Suppressor macrophage treated with lipopolysaccharide for 1 hour (primary cell): ENCODE measurements at regions not wholly inside any gene's neighbourhood (a gene's known extent, or its start where the extent isn't known, plus 50 kb on each side); places are given as distances from the start of the nearest gene placed in this dataset.
"Not testable (repeated sequence)": the region's sequence is repeated elsewhere in the genome, so short reads cannot be mapped to it uniquely, and the experiment has no call there.

Experiments used
- DNase-seq, 3 donors: peaks; one replicate each; pipeline ENCODE4 v3.0.0-alpha.2; 2020 to 2022

DNA sequence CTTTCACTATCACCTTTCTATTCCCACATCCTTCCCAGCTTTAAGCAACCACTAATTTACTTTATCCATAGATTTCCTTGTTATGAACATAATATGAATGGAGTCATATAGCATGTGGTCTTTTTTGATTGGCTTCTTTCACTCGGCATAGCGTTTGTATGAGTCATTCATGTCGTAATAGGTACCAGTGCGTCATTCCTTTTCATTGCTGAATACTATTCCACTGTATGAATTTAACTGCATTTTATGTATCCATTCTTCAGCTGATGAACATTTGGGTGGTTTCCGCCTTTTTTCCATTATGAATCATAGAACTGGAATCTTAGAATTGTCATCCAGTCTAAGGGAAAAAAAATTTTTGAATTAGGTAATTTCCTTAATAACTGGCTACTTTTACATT lies 411.3 kb upstream of the AUTS2 start:
- peak in 1 of 3 donors; percentile 45 for DNase-seq

DNA sequence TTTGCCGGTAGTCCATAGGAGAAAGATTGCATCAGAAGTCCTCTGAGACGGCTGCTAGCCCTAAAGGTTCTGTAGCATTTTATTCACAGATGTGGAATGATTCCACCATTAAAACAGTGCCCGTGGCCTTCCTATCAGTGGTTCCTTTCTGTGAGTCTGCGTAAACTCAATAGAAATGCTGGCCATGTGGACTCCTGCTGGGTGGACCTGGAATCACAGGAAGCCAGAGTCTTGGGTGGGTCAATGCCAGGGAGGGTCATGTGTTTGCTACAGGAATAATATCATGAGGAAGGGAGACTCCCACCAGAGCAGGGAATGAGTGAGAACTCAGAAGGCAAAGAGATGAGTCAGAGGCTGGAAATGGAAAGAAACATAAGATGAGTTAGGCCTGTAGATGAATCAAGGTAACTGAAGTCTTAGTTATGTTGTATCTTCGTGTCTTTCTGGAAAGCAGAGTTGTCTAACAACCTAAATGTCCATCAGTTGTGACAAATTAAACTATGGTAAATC lies 410.4 kb upstream of the AUTS2 start:
- peak in 2 of 3 donors; percentile 10 to 30 for DNase-seq

DNA sequence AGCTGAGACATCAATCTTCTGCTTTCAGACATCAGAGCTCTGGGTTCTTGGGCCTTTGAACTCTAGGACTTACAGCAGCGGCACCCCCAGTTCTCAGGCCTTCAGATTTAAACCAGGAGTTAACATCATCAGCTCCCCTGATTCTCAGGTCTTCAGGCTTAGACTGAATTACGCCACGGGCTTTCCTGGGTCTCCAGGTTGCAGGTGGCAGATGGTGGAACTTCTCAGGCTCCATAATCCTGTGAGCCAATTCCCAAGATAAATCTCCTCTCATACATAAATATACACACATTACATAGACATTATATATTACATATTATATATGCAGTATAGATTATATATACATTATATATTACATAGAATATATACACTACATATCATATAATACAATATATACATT lies 408.9 kb upstream of the AUTS2 start:
- DNase-seq: no peak

DNA sequence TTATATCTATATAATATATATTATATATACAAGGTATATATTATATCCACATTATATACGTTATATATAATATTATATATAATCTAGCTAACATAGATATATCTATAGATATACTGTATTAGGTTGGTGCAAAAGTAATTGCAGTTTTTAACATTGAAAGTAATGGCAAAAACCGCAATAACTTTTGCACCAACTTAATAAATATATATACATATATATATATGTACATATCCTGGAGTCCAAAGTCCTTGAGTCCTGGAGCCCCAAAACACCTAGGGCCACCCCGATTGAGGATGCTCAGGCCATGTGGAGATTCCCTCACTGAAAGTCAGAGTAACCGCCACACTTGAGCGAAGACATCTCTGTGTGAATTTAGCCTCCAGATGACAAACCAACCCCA lies 408.2 kb upstream of the AUTS2 start:
- DNase-seq: no peak

DNA sequence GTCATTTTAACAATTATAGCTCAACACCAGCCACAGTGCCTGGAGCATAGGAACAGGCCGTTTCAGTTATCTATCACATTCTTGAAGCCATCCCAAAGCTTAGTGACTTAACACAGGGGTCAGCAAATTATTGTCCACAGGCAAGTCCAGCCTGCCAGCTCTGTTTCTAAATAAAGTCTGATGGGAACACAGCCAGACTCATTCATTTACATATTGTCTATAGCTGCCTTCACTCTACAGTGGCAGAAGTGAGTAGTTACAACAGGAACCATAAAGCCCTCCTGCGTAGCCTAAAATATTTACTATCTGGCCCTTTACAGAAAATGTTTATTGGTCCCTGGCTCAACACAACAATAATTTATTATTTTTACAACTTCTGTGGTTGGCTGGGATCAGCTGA lies 407.5 kb upstream of the AUTS2 start:
- no peak for DNase-seq

DNA sequence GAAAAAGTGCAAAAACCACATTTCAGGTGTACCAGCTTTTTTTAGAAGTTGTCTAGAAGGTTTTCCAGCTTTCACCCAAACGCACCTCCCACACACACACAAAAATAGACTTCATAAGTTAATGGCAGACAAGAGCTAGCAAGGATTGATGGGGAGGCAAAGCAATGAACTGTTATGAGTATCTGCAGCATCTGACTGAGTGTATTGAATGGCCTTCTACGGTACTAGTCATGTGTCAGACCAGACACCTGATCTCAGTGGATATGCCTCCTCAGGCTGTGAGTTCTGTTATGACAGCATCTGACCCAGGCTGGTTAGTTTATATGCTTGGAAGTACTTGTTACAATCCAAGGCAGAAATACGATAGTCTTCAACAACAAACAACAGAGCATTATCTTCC lies 406.1 kb upstream of the AUTS2 start:
- DNase-seq: no peak

DNA sequence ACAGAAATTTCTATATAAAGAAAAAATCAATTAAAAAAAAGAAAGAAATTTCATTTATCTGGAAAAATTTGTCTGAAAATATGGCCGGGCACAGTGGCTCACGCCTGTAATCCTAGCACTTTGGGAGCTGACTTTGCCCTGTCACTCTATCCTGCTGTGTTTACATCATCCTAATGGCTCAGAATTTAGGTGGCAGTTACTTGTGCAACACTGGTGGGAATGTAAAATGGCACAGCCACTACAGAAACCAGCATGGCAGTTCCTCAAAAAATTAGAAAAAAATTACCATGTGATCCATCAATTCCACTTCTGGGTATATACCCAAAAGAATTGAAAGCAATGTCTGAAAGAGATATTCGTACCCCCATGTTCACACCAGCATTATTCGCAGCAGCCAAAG lies 405.2 kb upstream of the AUTS2 start:
- DNase-seq: peak in 2 of 3 donors; percentile 5 to 53

DNA sequence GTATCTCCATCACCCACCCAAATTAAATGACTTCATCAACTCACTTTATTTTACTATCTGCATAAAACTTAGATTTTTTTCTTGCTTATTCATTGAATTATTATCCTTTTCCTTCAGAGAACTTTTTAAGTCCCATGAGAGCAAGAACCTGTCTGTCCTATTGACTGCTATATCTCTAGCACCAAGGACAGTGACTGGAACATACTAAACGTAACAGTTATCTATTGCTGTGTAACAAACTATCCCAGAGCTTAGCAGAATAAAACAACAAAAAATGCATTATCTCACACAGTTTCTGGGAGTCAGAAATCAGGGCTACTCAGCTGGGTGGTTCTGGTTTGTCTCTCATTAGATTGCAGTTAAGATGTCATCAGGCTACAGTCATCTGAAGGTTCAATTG lies 401.7 kb upstream of the AUTS2 start:
- DNase-seq: no peak

DNA sequence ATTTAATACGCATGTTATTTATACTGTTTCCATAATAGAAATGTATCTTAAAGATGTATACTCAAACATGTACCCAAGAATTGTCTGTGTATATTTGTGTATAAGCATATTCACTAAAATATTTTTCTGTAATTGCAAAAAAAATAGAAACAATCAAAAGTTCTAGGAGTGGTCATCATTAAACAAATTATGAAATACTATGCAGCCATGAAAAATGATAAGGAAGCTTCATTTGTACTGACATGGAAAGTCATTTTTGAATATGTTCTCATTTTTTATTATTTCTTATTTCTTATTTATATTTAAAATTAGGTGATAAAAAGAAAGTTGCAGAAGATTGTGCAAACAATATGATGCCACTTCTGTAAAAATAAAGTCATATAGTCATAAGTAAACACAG lies 400.0 kb upstream of the AUTS2 start:
- DNase-seq: no peak

DNA sequence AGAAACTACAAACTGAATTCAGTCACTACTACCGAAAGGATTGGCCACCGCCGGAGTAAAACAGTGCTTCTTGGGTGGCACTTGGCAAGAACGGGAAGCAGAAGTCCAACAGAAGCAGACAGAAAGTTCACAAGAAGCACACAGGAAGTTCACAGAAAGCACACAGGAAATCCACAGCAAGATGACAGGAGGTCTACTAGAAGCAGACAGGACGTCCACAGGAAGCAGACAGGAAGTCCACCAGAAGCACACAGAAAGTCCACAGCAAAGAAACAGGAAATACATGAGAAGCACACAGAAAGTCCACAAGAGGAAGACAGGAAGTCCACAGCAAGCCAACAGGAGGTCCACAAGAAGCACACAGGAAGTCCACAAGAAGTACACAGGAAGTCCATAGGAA lies 399.2 kb upstream of the AUTS2 start:
- peak in 1 of 3 donors; percentile 28 for DNase-seq

DNA sequence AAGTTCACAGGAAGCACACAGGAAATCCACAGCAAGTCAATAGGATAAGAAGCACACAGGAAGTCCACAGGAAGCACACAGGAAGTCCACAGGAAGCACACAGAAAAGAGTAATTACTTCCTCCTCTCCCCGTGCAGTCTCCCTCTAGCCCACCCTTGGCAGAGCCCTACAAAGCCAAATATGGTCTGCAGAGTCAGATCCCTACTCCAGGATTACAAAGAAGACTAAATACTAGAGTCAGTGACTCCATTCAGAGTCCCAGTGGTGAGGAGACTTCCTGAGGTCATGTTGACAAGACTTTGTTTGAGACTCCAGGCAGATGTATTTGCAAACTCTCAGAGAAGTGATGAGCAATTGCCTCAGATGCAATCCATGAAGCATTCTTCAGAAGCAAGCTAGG lies 398.6 kb upstream of the AUTS2 start:
- no peak for DNase-seq

DNA sequence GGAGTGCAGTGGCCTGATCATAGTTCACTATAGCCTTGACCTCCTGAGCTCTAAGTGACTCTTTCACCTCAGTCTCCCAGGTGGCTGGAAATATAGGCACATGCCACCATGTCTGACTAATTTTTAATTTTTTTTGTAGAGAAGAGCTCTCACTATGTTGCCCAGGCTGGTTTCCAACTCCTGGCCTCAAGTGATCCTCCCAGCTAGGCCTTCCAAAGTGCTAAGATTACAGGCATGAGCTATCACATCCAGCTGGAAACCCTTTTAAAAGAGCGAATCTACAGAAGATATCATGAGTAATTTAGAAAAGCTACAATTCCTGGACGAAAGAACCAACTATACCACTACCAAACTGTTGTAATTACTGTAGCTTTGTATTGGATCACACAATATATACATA lies 394.4 kb upstream of the AUTS2 start:
- DNase-seq: no peak

DNA sequence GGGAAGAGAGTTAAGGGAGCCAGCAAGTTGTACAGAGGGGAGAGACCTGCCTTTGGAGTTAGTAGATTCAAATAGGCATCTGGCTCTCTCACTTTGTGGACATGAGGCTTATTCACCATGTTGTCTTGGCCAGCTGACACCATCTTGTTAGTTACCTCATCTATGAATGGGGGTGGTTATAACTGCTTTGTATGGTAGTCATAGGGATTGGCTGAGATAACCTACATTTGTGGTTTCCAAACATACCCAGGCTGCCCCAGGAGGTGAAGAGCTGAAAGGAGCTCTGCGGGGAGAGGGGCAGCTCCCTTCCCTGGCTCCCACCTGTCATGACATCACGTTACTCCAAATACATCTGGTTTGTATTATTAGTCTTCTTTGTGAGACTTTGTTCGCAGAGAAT lies 393.3 kb upstream of the AUTS2 start:
- DNase-seq: no peak

DNA sequence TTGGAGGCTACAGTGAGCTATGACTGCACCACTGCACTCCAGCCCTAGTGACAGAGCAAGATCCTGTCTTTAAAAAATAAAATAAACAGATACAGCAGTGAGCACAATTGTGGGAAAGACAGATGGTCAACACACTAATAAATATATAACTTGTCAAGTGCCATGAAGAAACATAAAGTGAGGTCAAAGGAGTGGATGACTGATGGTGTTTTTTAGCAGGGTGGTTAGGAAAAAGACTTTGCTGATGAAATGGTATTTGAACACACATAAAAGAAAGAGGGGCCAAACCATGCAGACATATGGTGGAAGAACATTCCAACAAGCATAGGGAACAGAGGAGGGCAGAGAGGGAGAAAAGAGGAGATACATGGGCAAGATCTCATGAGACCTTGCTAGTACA lies 392.7 kb upstream of the AUTS2 start:
- no peak for DNase-seq

DNA sequence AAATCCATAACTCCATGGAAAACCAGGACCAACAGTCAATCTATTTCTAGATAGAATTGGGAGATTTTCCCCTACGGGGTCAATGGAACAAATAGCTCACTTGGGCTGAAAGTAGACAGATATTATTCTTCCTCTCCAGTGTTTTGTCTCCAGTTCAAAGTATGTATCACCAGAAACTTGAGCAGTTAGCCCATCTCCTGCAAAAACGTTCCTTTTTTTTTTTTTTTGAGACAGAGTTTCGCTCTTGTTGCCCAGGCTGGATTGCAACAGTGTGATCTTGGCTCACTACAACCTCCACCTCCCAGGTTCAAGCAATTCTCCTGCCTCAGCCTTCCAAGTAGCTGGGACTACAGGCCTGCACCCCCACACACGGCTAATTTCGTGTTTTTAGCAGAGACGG lies 390.0 kb upstream of the AUTS2 start:
- no peak for DNase-seq

DNA sequence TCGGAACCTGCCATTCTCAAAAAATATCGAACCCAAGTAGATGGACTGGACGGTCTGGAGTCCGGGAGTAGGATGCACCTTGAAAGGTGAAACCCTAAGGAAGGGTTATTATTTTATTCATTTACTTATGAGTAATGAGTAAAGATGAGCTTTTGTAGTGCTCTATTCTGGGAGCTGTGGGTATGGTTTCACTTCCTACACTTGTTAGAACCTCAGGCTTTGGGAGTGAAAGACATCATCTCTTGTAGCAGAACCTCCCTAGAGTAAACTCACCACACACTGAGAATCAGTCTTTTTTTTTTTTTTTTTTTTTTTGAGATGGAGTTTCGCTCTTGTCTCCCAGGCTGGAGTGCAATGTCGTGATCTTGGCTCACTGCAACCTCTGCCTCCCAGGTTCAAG lies 389.4 kb upstream of the AUTS2 start:
- peak; percentile 11 to 29 (median 27) for DNase-seq

DNA sequence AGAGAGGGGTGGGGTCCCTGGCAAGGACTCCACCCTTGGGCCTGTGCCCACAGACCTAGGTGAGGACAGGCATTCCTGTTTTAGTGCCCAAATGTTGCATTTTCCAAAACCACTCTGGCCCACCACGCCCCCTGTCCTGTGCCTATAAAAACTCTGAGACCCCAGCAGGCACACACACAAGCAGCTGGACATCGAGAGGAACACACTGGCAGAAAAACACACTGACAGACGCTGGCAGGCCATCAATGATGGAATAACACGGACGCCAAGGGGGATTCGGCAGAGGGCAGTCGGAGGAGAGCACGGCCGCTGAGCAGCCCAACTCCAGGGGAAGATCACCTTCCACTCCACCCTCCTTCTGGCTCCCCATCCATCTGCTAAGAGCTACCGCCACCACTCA lies 386.9 kb upstream of the AUTS2 start:
- no peak for DNase-seq

DNA sequence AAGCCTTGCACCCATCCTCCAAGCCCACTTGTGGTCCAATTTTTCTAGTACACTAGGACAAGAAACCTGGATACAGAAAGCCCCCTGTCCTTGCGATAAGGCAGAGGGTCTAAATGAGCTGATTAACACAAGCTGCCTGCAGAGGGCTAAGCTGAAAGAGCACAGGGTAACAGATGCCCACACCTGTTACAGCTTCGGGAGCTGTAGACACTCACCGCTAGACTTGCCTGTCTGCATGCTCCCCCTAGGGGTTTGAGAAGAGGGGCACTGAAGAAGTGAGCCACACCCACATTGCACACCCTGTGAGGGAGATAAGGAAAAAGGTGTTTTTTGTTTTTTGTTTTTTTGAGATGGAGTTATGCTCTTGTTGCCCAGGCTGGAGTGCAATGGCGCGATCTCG lies 386.5 kb upstream of the AUTS2 start:
- DNase-seq: no peak

DNA sequence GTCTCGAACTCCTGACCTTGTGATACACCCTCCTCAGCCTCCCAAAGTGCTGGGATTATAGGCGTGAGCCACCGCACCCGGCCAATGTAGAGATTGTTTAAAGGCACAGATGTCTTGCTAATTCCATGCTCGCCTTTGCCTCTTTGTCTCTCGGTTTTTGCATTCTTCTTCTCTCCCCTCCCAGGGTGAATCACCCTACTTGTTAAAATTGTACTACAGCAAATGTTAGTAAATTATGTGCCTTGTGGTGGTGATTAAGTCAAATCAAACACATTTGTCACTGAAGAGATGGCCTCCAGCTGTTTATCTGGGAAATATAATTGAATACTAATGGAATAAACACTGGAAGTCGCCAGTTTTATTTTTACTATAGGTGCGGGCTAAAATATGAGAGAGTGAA lies 384.4 kb upstream of the AUTS2 start:
- no peak for DNase-seq

DNA sequence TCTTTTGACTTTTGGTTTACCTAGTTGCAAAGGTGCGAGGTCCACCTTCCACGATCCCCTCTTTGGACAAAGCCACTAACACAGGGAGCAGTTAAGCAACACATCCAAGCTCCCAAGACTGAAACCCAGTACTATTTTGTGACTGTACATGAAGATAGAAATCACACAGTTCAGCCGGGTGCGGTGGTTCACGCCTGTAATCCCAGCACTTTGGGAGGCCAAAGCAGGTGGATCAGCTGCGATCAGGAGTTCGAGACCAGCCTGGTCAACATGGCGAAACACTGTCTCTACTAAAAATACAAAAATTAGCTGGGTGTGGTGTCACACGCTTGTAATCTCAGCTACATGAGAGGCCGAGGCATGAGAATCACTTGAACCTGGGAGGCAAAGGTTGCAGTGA lies 382.8 kb upstream of the AUTS2 start:
- not testable (repeated sequence) for DNase-seq

DNA sequence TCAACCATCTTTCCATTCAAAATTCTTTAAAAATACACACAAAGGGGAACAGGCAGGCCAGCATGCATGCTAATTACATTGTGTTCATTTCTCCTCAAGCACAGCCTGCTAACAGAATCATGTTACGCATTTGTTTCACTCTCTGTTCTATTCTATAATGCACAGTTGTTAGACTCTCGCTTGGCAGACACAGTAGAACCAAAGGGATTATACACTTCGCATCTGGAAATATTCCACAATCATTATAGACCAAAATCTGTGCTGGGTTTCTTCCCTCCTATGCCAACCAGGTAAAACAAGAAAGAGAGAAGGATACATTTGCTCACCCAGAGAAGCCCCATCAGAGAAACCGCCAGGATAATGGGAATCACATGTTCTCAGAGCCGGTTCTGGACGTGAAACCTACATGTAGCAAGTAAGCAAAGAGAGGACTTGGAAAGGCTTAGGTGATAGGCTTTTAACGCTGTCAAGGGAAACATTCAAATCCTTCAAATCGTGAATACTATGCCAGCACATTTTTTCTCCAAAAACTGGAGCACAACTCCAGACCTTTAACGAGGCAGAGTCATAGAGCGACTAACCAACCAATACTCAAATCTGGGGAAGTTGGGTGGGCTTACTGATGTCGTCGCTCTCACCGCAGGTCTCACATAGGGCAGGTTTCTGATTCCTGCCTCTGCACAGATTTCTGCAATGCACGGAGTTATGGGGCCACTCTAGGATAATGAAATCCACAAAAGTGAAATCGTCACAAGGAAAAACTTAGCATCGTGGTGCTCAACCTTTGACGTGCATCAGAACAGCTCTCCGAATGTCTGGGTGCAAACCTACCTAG lies 380.5 kb upstream of the AUTS2 start:
- no peak for DNase-seq

DNA sequence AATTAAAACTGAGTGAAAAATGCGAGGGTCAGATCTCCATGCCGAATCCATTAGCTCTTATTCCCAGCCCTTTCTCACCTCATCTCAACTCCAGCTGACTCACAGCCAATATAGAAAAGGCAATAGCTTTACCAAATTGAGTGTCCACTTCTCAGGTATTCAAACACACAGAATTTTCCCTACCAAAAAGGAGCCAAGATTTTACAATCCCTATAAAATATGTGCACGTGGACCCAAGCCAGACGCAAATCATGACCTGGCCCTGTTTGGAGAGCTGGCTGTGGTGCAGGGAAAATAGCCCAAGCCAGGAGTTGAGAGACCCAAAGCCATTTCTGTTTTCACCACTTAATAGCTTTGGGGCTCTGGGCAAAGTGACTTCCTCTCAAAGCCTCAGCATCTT lies 379.7 kb upstream of the AUTS2 start:
- DNase-seq: no peak

DNA sequence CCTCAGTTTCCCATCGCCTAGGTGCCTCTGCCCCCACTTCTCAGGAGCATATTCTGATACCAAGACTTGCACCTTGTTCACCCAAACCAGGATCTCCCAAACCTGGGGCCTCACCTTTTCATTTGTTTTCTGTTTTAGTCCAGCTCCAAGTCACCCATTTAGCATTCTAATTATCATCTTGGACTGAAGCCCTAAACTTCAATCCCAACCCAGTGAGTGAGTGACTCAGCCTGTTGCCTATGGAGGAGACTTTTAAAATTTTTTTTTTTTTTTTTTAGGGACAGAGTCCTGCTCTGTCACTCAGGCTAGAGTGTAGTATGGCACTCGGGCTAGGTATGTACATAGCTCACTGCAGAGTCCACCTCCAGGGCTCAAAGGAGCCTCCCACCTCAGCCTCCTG lies 378.9 kb upstream of the AUTS2 start:
- no peak for DNase-seq

DNA sequence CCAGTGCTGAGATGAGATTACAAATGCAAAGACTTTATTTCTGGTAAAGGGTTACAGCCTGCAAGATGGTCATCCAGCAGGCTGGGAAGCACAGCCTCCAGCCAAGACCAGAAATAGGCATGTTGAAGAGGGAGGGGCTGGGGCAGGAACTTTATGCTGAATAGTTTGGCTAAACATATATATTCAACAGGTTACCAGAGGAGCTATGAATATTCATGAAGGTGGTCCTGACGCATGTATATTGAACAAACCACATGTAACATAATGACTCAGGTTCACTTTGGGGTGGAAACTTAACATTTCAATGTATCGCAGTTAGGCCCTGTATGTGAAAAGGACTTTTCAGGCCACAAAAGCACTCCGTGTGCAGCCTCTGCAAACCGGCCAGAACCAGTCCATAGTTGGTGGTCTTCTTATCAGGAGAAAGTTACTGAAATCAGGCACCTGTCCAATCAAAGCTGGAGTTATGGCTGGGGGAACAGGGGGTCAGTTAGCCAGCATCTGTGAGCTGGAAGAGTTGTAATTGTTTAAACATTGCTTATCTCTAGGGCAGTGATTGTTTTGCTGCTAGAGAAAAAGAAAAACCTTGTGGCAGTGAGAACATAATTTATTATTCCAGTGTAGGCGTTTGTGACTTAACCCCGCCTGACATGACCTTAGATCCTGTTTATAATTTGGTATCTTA lies 372.9 kb upstream of the AUTS2 start:
- DNase-seq: no peak
